Ectodermal cell (in vitro differentiated cells): ENCODE measurements at regions not wholly inside any gene's neighbourhood (a gene's known extent, or its start where the extent isn't known, plus 50 kb on each side); places are given as distances from the start of the nearest gene placed in this dataset.

Experiments
- H3K27ac ChIP-seq: 2 replicates; pipeline ENCODE4 v1.7.0; 2013; ENCODE audit warnings: mild to moderate bottlenecking, low read depth, low read length; ENCODE audit not compliant: insufficient read depth, poor library complexity, severe bottlenecking
- H3K27me3 ChIP-seq: 2 replicates; pipeline ENCODE4 v1.7.0; 2013; ENCODE audit warnings: mild to moderate bottlenecking, low read length; ENCODE audit not compliant: insufficient read depth, control insufficient read depth, poor library complexity, severe bottlenecking
- H3K36me3 ChIP-seq: one replicate; pipeline ENCODE4 v1.7.0; 2013; ENCODE audit warnings: low read length; ENCODE audit not compliant: control insufficient read depth, insufficient read depth
- H3K4me1 ChIP-seq: one replicate; pipeline ENCODE4 v1.7.0; 2013; ENCODE audit warnings: low read length; ENCODE audit not compliant: control insufficient read depth, insufficient read depth
- H3K4me3 ChIP-seq: 2 replicates; pipeline ENCODE4 v1.7.0; 2013; ENCODE audit warnings: low read depth, low read length, control low read depth; ENCODE audit not compliant: insufficient read depth
- H3K9me3 ChIP-seq: 2 replicates; pipeline ENCODE4 v1.7.0; 2013; ENCODE audit warnings: mild to moderate bottlenecking, low read length, moderate library complexity; ENCODE audit not compliant: control insufficient read depth
- WGBS, 2 experiments: methylation state at CpG; one replicate each; pipeline ENCODE4 v1.1.7; 2013; ENCODE audit warnings: missing lambda C conversion rate in 2 of 2; 5-methylcytosine and 5-hydroxymethylcytosine counted together

- Histone ChIP-seq H3K36me3 (no peaks in the 10 kb centered on the region), H3K27ac (no peak overlapping the region), H3K27me3 (no peaks in the 10 kb centered on the region), H3K9me3 (no peaks in the 10 kb centered on the region), H3K4me1 (no peaks in the 10 kb centered on the region), H3K4me3 (no peak overlapping the region)
- 91 to 94% methylated on average over 5 to 6 of the region's 9 CpGs for WGBS, 2 experiments
These were observed 1567.4 kb downstream of the EFNB2 start for GRCh38 chr13:104967836-104968630.

GRCh38 chr13:104967376-104967775 is 1568.1 kb downstream of the EFNB2 start:
- no peaks in the 10 kb centered on the region for H3K9me3 ChIP-seq
- WGBS, 2 experiments, result 43 to 64% methylated on average over 2 to 3 of the region's 3 CpGs

GRCh38 chr13:104962411-104962810 is 1573.1 kb downstream of the EFNB2 start:
- Histone ChIP-seq H3K4me1 (no peaks in the 10 kb centered on the region), H3K27ac (no peak overlapping the region), H3K36me3 (no peaks in the 10 kb centered on the region), H3K27me3 (no peaks in the 10 kb centered on the region), H3K4me3 (no peak overlapping the region), H3K9me3 (no peaks in the 10 kb centered on the region)
- WGBS, 2 experiments, result 89% methylated on average over 2 to 3 of the region's 3 CpGs

More at GRCh38 chr13:104967376-104967775, 1568.1 kb downstream of the EFNB2 start:
- H3K27ac ChIP-seq, result no peak overlapping the region
- no peaks in the 10 kb centered on the region for H3K36me3 ChIP-seq
- no peaks in the 10 kb centered on the region for H3K4me1 ChIP-seq
- no peaks in the 10 kb centered on the region for H3K27me3 ChIP-seq
- H3K4me3 ChIP-seq, result no peak overlapping the region

- Histone ChIP-seq H3K4me1 (no peaks in the 10 kb centered on the region), H3K36me3 (no peaks in the 10 kb centered on the region), H3K9me3 (no peaks in the 10 kb centered on the region), H3K27me3 (no peaks in the 10 kb centered on the region), H3K27ac (no peak overlapping the region), H3K4me3 (no peak overlapping the region)
- WGBS, 2 experiments, result 85 to 92% methylated on average over 6 of the region's 6 CpGs
These were observed 1574.2 kb downstream of the EFNB2 start for GRCh38 chr13:104961246-104961645.

GRCh38 chr13:104954210-104954609 is 1581.3 kb downstream of the EFNB2 start:
- H3K9me3 ChIP-seq, result no peaks in the 10 kb centered on the region
- 92% methylated on average over 2 of the region's 2 CpGs; no CpG with 5 or more reads in 1 of the 2 experiments for WGBS, 2 experiments
- no peaks in the 10 kb centered on the region for H3K4me1 ChIP-seq
- H3K4me3 ChIP-seq, result no peak overlapping the region
- no peak overlapping the region for H3K27ac ChIP-seq
- no peaks in the 10 kb centered on the region for H3K36me3 ChIP-seq
- H3K27me3 ChIP-seq, result no peaks in the 10 kb centered on the region

- H3K4me1 ChIP-seq, result no peaks in the 10 kb centered on the region
- H3K27ac ChIP-seq, result no peak overlapping the region
- no peaks in the 10 kb centered on the region for H3K27me3 ChIP-seq
- H3K4me3 ChIP-seq, result no peak overlapping the region
- H3K36me3 ChIP-seq, result no peaks in the 10 kb centered on the region
- WGBS, 2 experiments, result 94 to 95% methylated on average over 2 of the region's 2 CpGs
- no peaks in the 10 kb centered on the region for H3K9me3 ChIP-seq
These were observed 1581.9 kb downstream of the EFNB2 start for GRCh38 chr13:104953588-104953987.

- H3K4me3 ChIP-seq, result no peak overlapping the region
- H3K4me1 ChIP-seq, result no peaks in the 10 kb centered on the region
- WGBS, 2 experiments, result 94 to 97% methylated on average over 8 to 9 of the region's 9 CpGs
These were observed 1585.4 kb downstream of the EFNB2 start for GRCh38 chr13:104949840-104950740.

GRCh38 chr13:104944176-104944575 is 1591.3 kb downstream of the EFNB2 start:
- Histone ChIP-seq H3K4me1 (no peaks in the 10 kb centered on the region), H3K27me3 (no peaks in the 10 kb centered on the region), H3K9me3 (no peaks in the 10 kb centered on the region), H3K27ac (no peak overlapping the region), H3K36me3 (no peaks in the 10 kb centered on the region), H3K4me3 (no peak overlapping the region)
- 94% methylated on average over 2 of the region's 2 CpGs for WGBS, 2 experiments

More at GRCh38 chr13:104949840-104950740, 1585.4 kb downstream of the EFNB2 start:
- no peak overlapping the region for H3K27ac ChIP-seq
- no peaks in the 10 kb centered on the region for H3K36me3 ChIP-seq
- no peaks in the 10 kb centered on the region for H3K27me3 ChIP-seq
- no peaks in the 10 kb centered on the region for H3K9me3 ChIP-seq

- H3K36me3 ChIP-seq, result no peaks in the 10 kb centered on the region
- no peaks in the 10 kb centered on the region for H3K27me3 ChIP-seq
- H3K9me3 ChIP-seq, result no peaks in the 10 kb centered on the region
- no peak overlapping the region for H3K4me3 ChIP-seq
- no CpG with 5 or more reads among the region's 3 CpGs for WGBS, 2 experiments
- H3K27ac ChIP-seq, result no peak overlapping the region
- no peaks in the 10 kb centered on the region for H3K4me1 ChIP-seq
These were observed 1592.1 kb downstream of the EFNB2 start for GRCh38 chr13:104943331-104943730.

- WGBS, 2 experiments, result 92 to 93% methylated on average over 7 of the region's 7 CpGs
- H3K36me3 ChIP-seq, result no peaks in the 10 kb centered on the region
- H3K4me1 ChIP-seq, result no peaks in the 10 kb centered on the region
- no peak overlapping the region for H3K4me3 ChIP-seq
- H3K9me3 ChIP-seq, result no peaks in the 10 kb centered on the region
- no peaks in the 10 kb centered on the region for H3K27me3 ChIP-seq
- H3K27ac ChIP-seq, result no peak overlapping the region
These were observed 1597.6 kb downstream of the EFNB2 start for GRCh38 chr13:104937881-104938280.
